ENCODE measurements at regions not wholly inside any gene's neighbourhood (a gene's known extent, or its start where the extent isn't known, plus 50 kb on each side); places are given as distances from the start of the nearest gene placed in this dataset.

- Histone ChIP-seq H3K27ac (no peak overlapping the region), H3K36me3 (no peaks in the 10 kb centered on the region), H3K9me3 (no peaks in the 10 kb centered on the region), H3K4me1 (no peaks in the 10 kb centered on the region), H3K4me3 (no peak overlapping the region), H3K27me3 (peaks cover 0 to 40% of the 10 kb centered on the region in 2 donors)
- ATAC-seq (no peak), DNase-seq (no peak)
- TF ChIP-seq CTCF (IDR thresholded peaks at IDR 0.05): no peak
- intact Hi-C loops (cut with DNase I): no loop called here
Measured at GRCh38 chr16:54577651-54578128, 291.1 kb upstream of the IRX3 start.

GRCh38 chr16:54576785-54577184, 290.2 kb upstream of the IRX3 start:
- H3K4me3 ChIP-seq: no peak overlapping the region
- H3K9me3 ChIP-seq: no peaks in the 10 kb centered on the region
- intact Hi-C loops (cut with DNase I): no loop called here
- H3K27ac ChIP-seq: no peak overlapping the region
- DNase-seq (no peak), ATAC-seq (no peak)
- H3K27me3 ChIP-seq: peaks cover 0 to 40% of the 10 kb centered on the region in 2 donors
- no peaks in the 10 kb centered on the region for H3K4me1 ChIP-seq
- H3K36me3 ChIP-seq: no peaks in the 10 kb centered on the region
- TF ChIP-seq CTCF (IDR thresholded peaks at IDR 0.05): no peak

GRCh38 chr16:54568906-54569807, 282.6 kb upstream of the IRX3 start:
- peaks cover 0 to 3% of the 10 kb centered on the region in 2 donors for H3K27me3 ChIP-seq
- ATAC-seq (no peak), DNase-seq (no peak)
- no peaks in the 10 kb centered on the region for H3K9me3 ChIP-seq
- H3K27ac ChIP-seq: no peak overlapping the region
- H3K4me1 ChIP-seq: no peaks in the 10 kb centered on the region
- no peak overlapping the region for H3K4me3 ChIP-seq
- intact Hi-C loops (cut with DNase I): no loop called here
- no peak for TF ChIP-seq CTCF (IDR thresholded peaks at IDR 0.05)
- no peaks in the 10 kb centered on the region for H3K36me3 ChIP-seq

GRCh38 chr16:54564841-54565240, 278.3 kb upstream of the IRX3 start:
- TF ChIP-seq CTCF (IDR thresholded peaks at IDR 0.05): no peak
- Histone ChIP-seq H3K27me3 (no peaks in the 10 kb centered on the region), H3K9me3 (no peaks in the 10 kb centered on the region), H3K4me3 (no peak overlapping the region), H3K36me3 (no peaks in the 10 kb centered on the region), H3K4me1 (no peaks in the 10 kb centered on the region), H3K27ac (no peak overlapping the region)
- DNase-seq: no peak
- intact Hi-C loops (cut with DNase I): no loop called here
- no peak for ATAC-seq

- Histone ChIP-seq H3K36me3 (no peaks in the 10 kb centered on the region), H3K27ac (no peak overlapping the region), H3K4me3 (no peak overlapping the region), H3K9me3 (no peaks in the 10 kb centered on the region), H3K27me3 (no peaks in the 10 kb centered on the region), H3K4me1 (no peaks in the 10 kb centered on the region)
- peak; percentile 97 for ATAC-seq
- no peak for DNase-seq
- intact Hi-C loops (cut with DNase I): no loop called here
- no peak for TF ChIP-seq CTCF (IDR thresholded peaks at IDR 0.05)
Measured at GRCh38 chr16:54554581-54554980, 268.0 kb upstream of the IRX3 start.

Measured in left lung (tissue), 4 donors.